Activated T-cell treated with anti-CD3 and anti-CD28 coated beads for 48 hours (primary cell): ENCODE measurements at regions not wholly inside any gene's neighbourhood (a gene's known extent, or its start where the extent isn't known, plus 50 kb on each side); places are given as distances from the start of the nearest gene placed in this dataset.

Source experiments
- DNase-seq: peaks from one replicate; pipeline ENCODE4 v3.0.0-alpha.2; 2020; ENCODE audit warnings: low read depth

DNA sequence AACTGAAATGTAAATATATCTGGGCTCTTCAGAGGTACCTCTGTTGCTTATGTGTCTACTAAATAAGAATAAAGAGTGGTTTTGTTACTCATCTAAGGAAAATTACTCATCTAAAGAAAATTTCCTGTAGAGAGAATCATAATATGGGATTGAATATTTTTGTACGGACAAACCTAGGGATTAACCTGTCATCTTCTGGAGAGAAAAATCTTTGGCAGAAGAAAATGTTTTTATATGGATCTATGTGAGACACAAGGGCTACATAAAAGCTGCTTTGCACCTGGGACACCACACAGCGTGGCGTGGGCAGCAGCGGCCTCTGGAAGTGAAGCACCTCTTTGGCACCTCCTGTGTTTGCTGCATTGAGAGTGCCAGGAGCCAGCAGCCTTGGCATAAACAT, 242.9 kb upstream of the DACH1 start:
- no peak for DNase-seq

DNA sequence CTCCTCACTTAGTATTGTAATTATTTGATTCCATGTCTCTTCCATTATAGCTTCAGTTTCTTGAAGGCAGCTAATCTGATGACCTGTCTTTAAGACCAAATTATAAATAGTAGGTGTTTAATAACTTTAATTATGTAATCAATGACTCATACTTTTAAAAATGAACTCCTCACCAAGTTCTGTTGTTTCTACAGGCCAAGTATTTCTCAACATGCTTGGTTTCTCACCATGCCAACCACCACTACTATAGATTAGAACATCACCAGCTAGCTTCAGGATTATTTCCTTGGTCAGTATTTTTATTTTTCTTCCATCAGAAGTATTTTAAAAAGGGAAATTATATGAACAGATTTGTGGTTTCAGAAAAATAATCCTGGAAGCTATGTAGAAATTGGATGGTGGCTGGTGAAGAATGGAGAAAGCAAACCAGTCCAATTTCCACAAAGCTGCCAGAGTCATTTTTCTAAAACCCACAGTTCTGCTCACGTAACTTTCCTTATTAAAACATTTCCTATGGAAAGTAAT, 237.7 kb upstream of the DACH1 start:
- no peak for DNase-seq

DNA sequence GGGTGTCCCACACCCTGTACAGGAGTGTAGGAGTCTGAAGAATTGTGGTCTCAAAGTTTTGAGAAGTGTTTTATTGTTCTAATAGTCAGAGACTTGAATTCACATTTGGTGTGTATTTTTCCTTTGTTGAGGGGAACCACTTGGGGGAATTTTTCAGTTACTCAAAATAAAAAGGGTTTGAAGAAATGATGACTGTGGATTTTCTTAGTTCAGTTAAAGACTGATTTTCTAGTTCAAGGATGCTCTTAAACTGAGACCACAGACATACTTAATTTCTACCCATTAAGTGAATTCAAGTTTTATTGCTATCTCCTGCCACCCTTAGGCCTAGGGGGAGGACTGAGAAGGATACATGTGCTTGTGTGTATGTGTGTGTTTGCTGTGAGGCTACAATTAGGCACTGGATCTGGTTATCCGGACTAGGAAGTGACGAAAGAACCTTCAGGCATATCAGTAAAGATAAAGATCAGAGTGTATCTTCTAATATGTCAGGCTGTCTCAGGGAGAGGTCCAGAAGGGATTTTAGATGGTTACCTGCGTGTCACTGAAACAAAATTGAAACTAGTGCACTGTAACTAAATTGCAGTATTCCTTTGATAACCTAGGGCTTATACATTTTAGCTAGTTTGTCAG, 234.9 kb upstream of the DACH1 start:
- DNase-seq = no peak

DNA sequence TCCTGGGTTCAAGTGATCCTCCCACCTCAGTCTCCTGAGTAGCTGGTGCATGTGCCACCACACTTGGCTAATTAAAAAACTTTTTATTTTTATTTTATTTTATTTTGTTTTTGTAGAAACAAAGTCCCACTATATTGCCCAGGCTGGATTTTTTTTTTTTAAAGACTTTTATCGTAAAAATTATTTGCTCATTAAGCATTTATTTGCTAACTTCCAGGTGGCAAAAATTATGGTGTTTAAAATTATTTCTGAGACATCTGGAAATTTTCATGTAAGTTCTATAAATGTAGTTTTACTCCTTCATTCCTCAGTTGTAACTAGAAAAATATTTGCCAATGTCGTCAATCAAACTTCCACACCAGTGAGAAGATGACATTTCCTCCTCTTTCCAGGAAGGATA, 233.3 kb upstream of the DACH1 start:
- no peak for DNase-seq

DNA sequence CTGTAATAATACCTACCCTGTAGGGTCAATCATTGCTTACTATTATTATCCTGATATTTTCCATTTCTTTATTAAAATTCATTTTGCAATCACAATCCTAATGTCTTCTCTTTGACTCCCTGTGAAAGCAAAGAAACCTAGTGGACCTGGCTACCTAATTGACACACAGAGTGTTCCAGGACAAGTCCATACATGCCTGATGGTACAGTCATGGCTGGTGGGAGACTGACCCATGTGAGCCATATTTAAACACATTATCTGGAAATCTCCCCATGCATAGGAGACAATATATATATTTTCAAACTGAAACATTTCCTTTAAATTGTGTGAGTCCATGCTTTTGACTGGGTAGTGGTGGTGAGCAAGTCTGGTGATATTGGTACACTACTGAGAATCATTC, 230.6 kb upstream of the DACH1 start:
- no peak for DNase-seq

DNA sequence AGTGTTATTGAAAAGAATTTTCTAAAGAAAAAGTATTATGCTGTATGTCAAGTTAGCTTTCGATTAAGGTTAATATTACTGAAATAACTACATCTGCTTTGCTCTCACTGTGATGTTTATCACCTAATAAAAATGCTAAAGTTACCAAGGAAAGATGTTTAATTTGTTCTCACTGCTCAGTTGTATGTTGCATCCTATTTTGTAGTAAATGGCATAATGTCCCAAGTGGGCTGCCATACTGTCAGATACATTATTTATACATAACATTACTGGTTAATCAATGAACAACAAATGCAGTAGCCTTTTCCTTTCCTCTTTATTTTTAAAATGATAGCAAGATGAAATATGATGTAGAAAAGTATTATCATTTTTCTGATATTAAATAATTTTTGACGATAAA, 226.3 kb upstream of the DACH1 start:
- DNase-seq = no peak

DNA sequence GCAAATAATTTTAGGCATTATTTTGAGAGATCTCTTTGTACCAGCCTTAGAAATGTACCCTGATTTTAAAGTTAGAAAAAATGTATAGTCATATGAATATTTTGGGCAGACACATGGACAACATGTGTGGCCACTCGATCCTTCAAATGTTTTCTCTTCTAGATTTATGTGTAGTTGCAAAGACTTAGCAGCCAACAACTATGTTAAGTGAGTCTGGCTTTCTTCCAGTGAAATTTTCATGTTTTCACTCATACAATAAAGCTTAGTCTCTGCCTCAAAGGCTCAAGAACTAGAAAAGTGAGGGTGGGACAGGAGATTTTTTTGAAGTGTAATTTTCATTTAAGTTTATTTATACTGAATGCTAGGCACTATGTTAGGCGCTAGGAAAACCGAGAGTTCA, 207.7 kb upstream of the DACH1 start:
- DNase-seq = no peak

DNA sequence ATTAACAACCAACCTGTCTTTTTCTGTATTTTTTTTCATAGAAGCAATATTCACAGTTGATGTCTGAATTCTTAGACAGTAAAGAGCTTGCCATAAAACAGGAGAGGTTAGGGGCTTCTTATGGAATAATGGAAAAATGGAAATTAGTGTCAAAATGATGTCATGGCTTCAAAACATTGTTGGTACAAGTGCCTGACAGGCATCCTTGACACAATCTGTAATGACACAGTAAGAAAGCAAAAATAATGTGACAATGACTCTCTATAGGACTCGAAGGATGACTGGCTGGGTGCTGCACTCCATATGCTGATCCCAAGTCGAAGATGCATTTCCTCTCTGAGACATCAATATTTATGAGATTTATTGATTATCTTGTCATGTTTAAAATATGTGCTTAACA, 205.3 kb upstream of the DACH1 start:
- DNase-seq = no peak

DNA sequence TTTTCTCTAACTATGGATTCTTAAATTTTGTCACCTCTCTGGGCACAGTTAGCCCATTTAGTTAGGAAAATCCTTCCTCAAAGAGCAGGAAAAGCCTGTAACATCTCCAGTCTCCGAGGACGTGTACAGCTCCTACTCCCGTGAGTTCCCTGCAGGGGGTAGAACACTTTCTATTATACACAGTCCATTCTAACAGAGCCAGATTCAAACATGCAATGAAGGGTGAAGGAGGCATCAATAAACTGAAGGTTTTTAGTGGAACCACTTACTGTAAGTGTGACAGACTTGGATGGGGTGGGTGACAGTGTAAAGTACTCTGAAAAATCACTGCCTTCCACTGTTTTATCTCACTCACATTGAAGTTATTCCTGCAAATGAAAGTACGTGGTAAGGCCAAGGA, 204.7 kb upstream of the DACH1 start:
- DNase-seq = no peak

DNA sequence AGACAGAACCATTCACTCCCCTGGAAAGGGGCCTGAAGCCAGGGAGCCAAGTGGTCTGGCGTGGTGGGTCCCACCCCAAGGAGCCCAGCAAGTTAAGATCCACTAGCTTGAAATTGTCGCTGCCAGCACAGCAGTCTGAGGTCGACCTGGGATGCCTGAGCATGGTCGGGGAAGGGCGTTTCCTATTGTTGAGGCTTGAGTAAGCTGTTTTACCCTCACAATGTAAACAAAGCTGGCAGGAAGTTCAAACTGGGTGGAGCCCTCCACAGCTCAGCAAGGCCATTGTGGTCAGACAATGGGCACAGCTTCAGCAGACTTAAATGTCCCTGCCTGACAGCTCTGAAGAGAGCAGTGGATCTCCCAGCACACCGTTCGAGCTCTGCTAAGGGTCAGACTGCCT, 195.6 kb upstream of the DACH1 start:
- DNase-seq = no peak

DNA sequence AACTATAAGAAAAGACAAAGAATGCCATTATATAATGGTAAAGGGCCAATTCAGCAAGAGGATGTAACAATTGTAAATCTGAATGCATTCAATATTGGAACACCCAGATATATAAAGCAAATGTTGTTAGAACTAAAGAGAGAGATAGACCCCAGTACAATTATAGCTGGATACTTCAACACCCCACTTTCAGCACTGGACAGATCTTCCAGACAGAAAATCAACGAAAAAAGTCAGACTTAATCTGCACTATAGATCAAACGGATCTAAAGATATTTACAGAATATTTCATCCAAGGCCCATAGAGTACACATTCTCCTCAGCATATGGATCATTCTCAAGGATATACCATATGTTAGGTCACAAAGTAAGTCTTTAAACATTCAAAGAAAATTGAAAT, 194.6 kb upstream of the DACH1 start:
- DNase-seq = no peak

DNA sequence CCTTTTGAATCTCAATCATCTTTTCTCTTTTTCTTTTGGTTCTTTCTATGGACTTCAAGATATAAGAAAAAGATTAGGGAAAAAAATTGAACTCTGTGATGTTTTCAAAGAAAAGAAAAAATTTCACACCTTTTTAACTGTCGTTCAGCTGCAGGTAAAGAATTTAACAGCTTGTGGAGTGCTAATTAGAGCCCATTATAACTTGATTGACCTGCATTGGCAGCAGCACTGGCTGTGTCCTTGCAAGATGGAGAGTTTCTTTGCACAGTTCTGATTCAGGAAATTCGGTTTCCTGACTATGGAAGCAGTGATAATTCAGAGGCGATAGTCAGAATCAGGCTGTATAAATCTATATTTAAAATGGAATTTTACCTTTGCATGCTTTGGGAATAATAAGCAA, 183.2 kb upstream of the DACH1 start:
- no peak for DNase-seq

DNA sequence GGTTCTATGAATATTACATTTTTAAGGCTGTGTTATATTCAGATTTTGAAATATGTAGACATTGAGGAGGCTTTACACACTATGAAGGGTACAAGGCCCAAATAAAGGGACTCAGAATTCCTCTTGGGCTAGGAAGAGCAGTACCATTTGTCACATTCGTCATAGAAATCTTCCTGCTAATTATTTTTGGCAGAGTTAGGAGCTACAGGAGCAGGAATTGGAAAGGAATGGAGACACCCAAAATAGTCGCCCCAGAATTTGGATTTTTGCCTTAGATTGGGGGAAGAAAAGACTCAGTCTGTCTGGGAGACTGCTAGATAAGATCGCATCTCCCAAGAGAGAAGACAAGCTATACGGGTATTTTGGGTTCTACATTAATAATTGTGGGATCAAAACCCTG, 176.4 kb upstream of the DACH1 start:
- DNase-seq = no peak

DNA sequence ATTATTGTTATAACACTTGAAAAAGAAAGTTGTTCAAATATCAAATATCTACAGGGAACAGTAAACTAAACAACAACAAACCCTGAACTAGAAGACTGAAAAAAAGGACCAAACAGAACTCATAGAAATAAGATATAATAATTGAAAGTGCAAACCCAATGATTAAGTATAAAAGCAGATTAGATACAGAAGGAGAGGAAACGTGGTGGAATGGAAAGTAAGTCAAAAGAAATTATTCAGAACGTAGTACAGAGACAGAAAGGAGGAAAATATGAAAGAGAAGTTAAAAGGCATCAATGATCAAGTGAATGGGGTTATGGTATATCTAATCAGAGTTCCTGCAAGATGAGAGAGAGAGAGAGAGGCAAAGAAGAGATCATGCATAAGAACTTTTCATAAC, 174.2 kb upstream of the DACH1 start:
- DNase-seq = no peak

DNA sequence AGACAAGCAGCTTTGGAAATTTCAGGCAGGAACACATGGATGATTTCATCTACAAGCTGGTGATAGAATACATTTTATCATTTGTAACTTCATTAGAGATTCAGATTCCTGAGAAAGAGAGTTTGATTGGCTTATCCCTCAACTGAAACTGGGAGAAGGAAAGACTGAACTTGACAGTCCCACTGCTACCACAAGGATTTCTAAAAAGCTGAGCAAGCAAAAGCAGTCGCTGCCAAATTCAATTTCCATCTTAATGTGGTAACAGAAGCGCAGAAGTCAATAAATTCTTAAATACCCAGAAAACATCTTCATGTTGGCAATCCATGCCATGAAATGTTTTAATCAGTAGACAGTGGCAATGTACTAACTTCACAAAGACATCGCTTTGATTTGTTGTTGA, 172.1 kb upstream of the DACH1 start:
- DNase-seq = no peak

DNA sequence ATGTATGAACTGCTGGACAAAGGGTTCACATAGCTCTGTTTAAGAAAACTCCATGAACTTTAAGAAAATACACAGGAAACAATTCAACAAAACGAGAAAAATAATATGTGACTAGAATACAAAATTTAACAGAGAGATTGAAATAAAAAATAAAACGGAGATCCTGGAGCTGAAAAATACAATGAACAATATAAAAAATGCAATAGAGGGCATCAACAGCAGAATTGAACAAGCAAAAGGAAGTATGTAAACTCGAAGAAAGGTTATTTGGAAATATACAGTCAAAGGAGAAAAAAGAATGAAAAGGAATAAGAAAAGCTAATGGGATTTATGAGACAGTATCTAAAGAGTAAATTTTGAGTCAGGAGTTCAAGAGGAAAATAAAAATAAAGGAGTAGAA, 163.0 kb upstream of the DACH1 start:
- DNase-seq = no peak

DNA sequence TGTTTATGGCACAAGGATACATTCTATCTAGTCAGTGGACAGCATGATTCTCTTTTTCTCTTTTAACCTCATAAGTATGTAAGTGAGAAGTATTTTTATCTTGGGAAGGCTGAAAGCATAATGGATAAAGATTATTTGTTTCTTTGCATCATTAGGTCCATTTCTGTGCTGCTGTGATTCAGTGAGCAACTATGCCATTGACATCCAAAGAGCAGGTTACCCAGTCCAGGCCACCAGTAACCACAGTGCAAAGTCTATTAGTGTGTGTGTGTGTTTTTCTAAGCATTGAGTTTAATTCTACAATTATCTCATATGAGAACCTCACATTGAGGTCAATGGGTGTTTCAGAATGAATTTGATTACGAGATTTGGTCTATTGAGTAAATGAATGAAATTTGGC, 158.8 kb upstream of the DACH1 start:
- no peak for DNase-seq

DNA sequence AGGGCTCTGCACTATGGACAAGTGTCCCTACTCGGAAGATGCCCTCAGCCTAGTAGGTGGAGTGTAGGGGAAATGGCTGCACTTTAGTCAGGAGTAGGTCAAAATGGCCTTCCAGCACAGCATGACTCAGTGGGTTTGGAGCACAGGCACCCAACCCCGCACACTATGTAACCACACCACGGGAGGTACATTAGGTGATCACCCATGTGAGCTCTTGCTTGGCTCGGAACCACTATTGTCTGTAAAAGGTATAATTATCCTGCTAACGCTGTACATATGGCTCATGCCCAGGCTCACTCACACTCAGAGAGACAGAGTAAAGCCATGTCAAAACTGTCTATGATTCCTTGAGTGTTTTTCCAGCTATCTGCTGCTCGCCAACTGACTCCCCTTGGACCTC, 156.9 kb upstream of the DACH1 start:
- DNase-seq = no peak

DNA sequence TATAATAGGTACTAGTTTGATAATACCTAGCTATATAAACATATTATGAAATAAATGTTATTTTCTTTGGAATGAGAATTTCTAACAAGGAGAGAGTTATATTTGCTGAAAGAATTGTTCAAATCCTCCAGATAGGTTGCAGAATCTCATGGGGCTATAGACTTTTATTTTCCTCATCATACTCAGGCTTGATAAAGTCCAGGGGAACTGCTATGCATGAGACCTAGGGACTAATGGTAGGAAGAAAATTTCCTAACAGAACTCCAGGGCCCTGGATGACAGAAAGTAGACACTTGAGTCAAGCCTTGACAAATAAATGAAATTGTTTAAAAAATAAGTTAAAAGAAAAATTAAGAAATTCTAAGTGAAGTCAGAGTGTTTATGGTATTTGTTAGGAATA, 138.5 kb upstream of the DACH1 start:
- DNase-seq = no peak

DNA sequence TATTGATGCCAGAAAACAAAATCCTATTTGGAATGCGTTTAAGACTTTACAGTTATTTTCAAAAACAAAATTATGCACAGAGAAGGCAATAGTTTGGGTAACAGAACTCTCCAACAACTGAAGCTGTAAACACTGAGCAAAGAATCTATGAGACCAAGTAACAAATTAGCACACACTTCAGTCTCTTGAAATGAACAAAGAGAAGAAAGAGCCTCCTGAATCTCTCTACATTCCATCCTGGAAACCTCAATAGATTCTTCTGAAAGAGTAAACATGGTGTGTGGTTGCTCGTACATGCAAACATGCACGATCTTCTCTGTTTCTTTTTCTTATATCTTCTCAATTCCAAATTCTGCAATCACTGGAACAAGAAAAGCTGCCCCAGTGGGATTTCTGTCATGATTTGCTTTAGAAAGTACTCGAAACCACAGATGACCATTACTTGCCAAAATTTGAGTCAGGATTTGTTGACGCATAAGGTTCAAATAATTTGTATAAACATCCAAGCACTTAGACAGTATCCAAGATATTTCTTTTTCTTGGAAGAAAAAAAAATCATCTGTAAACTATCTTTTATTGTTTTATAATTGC, 137.9 kb upstream of the DACH1 start:
- DNase-seq = no peak

DNA sequence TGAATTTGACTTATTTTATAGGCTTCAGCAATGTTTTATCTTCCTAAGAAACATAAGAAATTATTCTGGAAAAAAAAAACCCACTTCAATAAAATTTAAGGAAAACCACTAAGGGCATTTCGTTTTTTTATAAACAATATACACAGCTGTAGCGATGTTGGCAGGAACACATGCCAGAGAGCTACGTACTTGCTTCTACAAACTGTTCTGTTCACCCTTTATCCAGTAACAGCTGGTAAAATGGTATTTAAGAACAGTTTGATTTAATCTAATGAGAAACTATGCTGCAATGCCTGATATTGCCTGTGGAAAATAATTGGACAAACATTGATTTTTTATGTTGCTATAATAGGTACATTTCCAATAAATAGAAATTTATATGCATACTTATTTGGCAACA, 137.2 kb upstream of the DACH1 start:
- no peak for DNase-seq

DNA sequence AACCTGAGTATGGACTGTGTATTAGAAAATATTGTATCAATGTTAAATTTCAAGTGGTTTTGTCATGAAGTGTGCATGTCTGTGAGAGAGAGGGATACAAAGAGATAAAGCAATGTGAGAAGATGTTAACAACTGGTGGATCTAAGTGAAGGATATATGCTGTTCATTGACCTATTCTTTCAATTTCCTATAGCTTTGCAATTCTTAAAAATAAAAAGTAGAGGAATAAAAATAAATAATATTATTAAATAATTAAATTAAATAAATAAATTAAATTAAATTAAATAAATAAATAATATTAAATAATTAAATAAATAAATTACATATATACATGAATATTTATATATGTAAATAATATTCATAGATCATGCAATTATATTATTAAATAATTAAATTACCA, 131.2 kb upstream of the DACH1 start:
- no peak for DNase-seq

DNA sequence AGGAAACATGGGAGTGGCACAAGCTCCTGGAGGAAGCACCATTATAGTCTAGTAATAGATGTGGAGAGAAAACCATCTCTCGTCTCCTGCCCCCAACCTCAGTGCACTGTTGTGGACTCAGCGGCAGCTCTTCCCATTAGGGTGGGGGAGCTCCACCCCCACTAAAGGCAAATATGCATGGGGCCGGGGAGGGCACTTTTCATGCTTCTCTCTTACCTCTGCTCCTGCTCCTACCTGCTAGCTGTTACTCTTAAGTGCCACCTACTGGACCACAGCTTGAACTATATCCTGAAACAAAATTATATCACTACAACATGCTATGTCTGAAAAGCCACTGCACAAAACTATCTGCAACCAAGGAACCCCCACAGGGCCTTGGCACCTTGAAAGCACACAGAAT, 112.6 kb upstream of the DACH1 start:
- no peak for DNase-seq

DNA sequence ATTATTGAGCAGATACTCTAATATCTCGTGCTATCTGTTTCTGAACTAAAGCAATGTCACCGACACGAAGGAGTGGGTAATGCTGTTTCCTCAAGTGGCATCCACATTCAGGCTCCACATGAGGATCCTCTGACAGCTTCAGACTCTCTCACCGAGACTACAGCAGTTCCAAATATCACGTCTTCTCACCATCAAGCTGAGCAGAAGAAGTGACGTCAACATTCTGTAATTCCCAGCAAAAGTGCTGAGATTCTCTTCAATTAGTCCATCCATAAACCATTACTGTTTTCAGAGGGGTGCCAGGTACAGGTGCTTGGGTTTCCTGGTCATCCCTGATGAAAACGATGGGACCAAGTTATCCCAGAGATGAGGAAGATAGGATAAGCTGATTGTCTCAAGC, 110.0 kb upstream of the DACH1 start:
- no peak for DNase-seq
